ENCODE measurements at regions not wholly inside any gene's neighbourhood (a gene's known extent, or its start where the extent isn't known, plus 50 kb on each side); places are given as distances from the start of the nearest gene placed in this dataset.

DNA sequence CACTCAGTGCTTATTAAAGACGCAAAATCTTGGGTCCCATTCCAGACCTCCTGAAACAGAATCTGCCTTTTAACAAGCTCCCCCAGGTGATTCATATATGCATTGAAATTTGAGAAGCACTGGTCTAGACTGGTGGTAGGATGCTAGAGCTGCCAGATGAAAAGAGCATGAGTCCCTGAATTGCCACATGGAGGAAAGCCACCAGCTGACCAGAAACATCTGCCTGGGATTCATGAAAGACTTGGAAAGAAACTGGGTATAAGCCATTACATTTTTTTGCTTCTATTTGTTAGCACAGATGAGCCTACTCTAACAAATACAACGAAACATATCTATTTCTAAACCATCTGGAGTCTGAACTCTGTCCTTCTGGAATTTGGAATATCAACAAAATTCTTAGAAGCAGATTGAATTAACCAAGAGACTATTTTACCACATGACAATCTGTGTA lies 228.9 kb downstream of the RBM43 start:
- DNase-seq (ENCODE audit: low read depth in 3 of 3), result no peak

DNA sequence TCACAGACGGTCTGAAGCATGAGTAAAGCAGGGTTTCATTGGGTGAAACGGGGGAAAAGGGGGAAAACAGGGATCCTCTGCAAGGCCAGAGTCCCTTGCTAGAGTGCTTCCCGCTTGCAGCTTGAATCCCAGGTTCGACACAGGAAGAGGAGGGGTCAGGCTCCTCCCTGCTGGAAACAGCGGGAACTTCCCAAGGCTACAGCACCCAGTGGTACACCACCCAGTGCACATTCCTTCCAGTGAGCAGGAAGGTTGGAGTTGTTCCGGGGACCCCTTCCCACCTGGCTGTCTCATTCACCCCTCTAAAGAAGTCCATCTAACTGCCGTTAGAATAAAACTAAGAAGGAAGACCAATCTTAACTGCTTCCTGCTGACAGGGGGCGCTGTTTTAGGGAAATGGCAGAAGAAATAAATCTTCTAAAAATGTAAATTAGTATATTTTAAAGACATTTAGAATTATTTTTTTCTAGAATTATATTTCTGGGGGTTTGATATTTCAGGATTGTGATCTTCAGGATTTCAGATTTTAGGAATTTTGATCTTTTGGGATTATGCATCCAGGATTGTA lies 230.9 kb downstream of the RBM43 start:
- DNase-seq (ENCODE audit: low read depth in 3 of 3), result no peak

DNA sequence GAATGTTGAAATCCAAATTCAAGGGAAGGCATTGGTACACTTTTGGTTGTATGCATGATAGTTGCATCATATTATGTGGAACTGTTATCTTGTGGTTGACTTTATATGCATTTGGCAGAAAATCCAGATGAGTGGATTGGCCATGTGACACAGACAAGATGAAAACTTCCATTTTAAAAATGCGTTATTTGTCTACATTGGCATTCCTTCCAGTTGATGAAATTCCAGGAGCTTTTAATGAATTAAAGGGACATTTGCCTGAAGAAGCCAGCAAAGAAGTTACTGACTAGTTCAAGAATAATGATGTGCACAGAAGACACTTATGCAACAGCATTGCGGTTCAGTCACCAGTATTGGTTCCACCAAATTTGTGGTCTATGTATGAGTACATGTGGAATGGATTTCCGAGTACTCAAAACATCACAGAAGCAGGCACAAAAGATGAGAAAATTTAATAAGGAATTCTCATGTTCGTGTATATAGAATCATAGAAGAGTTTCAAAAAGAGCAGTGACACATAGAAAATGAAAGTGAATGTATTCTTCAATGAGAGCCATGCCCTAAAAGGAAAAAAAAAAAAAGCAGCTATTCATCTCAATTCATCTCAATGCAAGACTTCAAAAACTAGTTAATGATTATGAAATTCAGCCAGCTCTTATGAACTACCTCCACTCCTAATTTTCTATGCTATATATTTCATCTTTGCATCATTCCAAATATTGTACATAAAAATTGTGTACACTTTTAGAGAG lies 232.1 kb downstream of the RBM43 start:
- DNase-seq (ENCODE audit: low read depth in 3 of 3), result no peak

DNA sequence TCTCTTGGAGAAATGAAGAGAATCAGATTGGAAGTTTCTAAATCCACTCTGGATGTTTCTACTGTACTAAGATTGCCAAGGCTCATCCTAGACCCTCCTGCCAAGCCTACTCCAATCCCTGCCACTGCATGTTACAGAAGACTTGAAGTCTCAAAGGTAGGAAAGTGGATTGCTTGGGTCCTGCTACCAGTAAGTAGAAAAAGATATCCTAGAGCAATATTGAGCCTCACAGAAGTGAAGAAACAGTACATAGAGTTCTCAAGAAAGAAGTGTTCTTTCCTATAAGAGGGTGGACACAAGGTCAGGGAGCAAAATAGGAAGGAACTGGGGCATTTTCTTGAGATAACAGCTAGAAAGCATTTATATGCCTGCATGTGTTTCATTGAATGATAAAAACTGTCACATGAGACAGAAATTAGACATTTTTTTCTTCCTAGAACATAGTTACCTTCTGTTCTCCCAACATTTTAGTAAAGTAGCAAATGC lies 232.9 kb downstream of the RBM43 start:
- DNase-seq (ENCODE audit: low read depth in 3 of 3), result no peak

- DNase-seq (ENCODE audit: low read depth in 3 of 3), result no peak
These were observed 234.5 kb downstream of the RBM43 start for GRCh38 chr2:151027151-151027550.

GRCh38 chr2:151025816-151026215 lies 235.8 kb downstream of the RBM43 start:
- no peak for DNase-seq (ENCODE audit: low read depth in 3 of 3)

DNA sequence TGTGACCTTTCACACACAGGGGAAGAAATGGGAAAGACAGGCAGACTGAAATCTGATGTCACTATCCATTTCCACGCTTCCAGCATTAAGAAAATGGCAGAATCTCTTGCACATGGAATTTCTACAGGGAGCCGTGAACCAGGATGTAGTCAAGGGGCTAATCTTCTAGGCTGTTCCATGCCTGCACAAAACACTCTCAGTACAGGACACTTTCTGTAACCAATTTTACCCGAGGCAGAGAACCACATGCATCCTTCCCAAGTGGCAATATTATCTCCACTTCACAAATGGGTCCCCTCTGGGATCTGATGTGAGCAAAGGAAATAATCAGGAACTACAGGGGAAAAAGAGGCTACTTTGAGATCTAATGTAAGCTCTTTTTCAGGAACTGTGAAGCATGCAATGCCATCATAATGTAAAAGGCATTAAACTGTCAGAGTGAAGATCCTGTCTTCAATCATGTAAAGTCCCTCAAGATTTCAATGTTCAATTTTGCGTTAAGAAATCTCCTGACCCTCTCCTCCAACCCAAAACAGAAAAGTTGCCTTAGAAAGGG lies 236.9 kb downstream of the RBM43 start:
- DNase-seq (ENCODE audit: low read depth in 3 of 3), result no peak

DNA sequence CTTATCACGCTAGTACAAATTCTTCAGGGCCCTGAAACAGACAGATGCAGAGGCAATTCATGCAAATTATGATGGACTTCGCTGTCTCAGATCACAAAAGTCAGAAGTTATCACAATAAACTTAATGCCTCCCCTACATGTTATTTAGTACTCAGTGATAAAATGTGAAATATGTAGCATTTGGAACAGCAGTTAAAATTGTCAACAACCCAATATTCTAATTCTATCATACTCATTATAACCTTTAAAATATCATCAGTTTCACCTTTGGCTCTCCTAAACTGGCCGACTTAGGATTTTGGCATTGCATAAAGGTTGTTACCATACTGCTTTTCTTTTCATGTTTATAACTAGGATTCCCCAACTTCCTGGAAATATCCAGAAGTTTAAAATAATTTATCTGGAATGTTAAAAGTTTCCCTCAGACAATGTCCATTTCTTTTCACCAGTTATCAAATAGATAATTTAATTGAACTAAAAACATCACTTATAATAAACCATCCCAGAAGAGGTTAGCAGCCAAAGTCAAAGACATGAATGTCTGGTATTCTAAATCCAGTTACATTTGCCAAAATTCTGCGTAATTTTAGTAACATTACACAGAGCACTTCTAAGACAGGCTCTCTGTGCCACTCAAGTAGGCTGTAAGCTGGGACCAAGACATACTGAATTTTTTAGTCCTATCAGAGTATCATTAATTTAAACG lies 239.8 kb downstream of the RBM43 start:
- no peak for DNase-seq (ENCODE audit: low read depth in 3 of 3)

GRCh38 chr2:151020411-151020810 lies 241.3 kb downstream of the RBM43 start:
- DNase-seq (ENCODE audit: low read depth in 3 of 3), result no peak

GRCh38 chr2:151009437-151010175 lies 252.1 kb downstream of the RBM43 start:
- DNase-seq (ENCODE audit: low read depth in 3 of 3), result no peak

- DNase-seq (ENCODE audit: low read depth in 3 of 3), result no peak
These were observed 254.3 kb downstream of the RBM43 start for GRCh38 chr2:151007365-151007764.

- no peak for DNase-seq (ENCODE audit: low read depth in 3 of 3)
These were observed 258.6 kb downstream of the RBM43 start for GRCh38 chr2:151002959-151003600.

DNA sequence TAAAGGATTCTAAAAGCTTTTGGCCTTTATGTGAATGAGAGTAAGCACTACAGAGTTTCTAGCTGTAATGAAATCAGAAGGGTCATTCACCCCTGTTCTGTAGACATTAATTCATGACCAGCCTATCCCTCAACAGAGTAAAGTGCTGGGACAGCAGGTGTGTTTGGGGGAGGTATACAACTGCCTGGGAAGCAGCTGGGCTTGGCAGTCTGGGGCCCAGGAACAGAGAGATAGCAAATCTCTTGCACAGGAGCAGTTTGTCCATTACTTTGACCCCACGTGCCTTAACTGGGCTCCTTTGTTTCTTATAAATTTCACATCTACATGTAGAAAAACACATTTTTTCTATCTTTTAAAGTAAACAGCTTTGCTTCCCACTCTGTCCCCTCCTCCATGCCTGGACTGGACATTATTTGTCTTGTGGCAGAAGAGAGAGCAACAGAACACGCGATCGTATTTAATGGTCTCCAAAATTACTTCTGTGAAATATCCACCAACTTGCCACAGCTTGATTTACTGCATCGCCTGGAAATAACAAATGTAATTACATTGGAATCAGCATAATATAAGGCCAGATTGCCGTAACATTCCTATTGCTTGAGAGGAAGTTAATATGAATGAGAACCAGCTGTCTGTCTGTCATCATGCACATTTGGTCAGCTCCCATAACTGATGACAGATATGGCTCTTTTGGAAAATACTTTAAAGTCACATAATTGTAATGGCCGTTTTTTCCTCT lies 263.8 kb downstream of the RBM43 start:
- DNase-seq (ENCODE audit: low read depth in 3 of 3), result no peak

- DNase-seq (ENCODE audit: low read depth in 3 of 3), result no peak
These were observed 264.6 kb downstream of the RBM43 start for GRCh38 chr2:150997066-150997465.

GRCh38 chr2:150994076-150994475 lies 267.6 kb downstream of the RBM43 start:
- DNase-seq (ENCODE audit: low read depth in 3 of 3), result no peak

- no peak for DNase-seq (ENCODE audit: low read depth in 3 of 3)
These were observed 271.7 kb downstream of the RBM43 start for GRCh38 chr2:150989969-150990368.

GRCh38 chr2:150985741-150986140 lies 275.9 kb downstream of the RBM43 start:
- no peak for DNase-seq (ENCODE audit: low read depth in 3 of 3)

- no peak for DNase-seq (ENCODE audit: low read depth in 3 of 3)
These were observed 278.3 kb downstream of the RBM43 start for GRCh38 chr2:150983314-150983897.

DNA sequence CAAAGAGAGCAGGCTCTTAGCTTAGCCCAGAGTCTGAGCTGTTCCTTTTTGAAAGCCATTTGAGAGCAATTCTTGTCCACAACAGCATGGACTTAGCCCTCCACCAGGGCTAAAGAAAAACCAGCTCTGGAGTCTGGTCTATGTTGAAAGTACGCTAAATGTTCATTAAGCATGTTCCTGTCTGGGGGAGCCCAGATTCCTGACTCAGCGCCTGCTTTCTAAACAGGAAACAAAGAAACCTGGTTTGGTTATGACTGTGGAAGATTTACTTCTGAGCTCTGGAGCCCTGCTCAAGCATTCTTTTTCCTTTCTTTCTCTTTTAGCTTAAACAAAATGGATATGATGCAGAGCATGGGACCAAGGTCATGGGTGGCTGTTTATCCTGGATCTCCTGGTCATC lies 279.8 kb downstream of the RBM43 start:
- DNase-seq (ENCODE audit: low read depth in 3 of 3), result no peak

GRCh38 chr2:150978053-150978452 lies 283.6 kb downstream of the RBM43 start:
- DNase-seq (ENCODE audit: low read depth in 3 of 3), result no peak

Data from stimulated activated CD4-positive, alpha-beta T cell treated with anti-CD3 and anti-CD28 coated beads, TNF-alpha, amount 100 ng/mL, for 24 hours (primary cell).